NCI-H2171 treated with DMSO at 0.1 percent for 48 hours (cell line): ENCODE measurements at regions not wholly inside any gene's neighbourhood (a gene's known extent, or its start where the extent isn't known, plus 50 kb on each side); places are given as distances from the start of the nearest gene placed in this dataset.
A peak's percentile ranks its signal among the peaks of the same experiment; 100 is the strongest.
"Not testable (repeated sequence)": the region's sequence is repeated elsewhere in the genome, so short reads cannot be mapped to it uniquely, and the experiment has no call there.

Experiments
- DNase-seq: peaks from one replicate; lab custom pipeline; 2025; lab: John Stamatoyannopoulos, UW

DNA sequence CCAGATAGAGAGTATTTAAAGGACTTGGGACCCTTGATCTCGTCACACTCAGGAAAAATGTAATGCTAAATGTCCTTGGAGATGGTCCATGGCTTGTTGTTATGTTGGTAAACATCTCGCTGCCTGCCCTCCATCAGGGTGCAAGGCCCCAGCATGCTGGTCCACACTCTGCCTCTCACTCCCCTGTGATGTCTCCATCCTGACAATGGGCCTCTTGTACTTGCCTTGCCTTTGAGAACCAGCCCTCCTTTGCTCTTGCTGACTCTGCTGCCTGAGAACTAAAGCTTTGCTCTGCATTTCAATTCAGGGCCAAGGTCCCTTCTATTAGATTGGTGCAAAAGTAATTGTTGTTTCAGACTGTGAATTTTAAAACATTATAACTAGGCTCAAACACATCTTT is 131.0 kb upstream of the LMNTD1 start:
- no peak for DNase-seq

GRCh38 chr12:25686351-25686750 is 133.3 kb upstream of the LMNTD1 start:
- no peak for DNase-seq

GRCh38 chr12:25687226-25687625 is 134.1 kb upstream of the LMNTD1 start:
- no peak for DNase-seq

DNA sequence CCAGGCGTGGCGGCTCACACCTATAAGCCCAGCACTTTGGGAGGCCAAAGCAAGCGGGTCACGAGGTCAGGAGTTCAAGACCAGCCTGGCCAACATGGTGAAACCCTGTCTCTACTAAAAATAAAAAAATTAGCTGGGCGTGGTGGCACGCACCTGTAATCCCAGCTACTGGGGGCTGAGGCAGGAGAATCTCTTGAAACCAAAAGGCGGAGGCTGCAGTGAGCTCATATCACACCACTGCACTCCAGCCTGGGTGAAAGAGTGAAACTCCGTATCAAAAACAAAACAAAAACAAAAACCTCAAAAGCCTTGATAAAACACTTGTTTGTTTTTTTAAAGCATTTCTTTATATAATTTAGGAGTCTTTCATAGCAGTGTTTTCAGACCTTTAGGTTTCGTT is 135.8 kb upstream of the LMNTD1 start:
- not testable (repeated sequence) for DNase-seq

GRCh38 chr12:25689996-25690501 is 137.0 kb upstream of the LMNTD1 start:
- DNase-seq: peak; percentile 81

- DNase-seq: no peak
Observed at GRCh38 chr12:25690996-25691864, 138.1 kb upstream of the LMNTD1 start.

GRCh38 chr12:25691865-25692114 is 138.7 kb upstream of the LMNTD1 start:
- no peak for DNase-seq

- peak; percentile 24 for DNase-seq
Observed at GRCh38 chr12:25692115-25693035, 139.3 kb upstream of the LMNTD1 start.

GRCh38 chr12:25694072-25694471 is 141.0 kb upstream of the LMNTD1 start:
- no peak for DNase-seq

DNA sequence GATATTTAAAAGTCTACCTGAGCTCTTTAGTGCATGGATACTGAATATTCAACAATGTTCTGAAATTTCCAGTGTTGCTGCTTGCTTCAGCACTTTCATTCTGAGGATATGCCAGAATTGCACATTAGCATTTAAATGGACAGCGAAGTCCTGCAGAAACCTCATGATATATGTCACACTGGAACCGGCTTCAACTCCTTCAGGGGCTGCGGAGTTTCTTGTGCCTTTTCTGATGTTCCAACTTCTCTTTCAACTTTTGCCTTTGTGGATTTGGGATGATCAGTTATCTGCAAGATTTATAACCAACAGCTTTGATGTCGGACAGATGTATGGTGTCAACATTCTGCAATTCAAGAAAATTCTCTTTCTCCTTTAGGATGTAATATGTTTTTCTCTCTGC is 142.5 kb upstream of the LMNTD1 start:
- DNase-seq: no peak

DNA sequence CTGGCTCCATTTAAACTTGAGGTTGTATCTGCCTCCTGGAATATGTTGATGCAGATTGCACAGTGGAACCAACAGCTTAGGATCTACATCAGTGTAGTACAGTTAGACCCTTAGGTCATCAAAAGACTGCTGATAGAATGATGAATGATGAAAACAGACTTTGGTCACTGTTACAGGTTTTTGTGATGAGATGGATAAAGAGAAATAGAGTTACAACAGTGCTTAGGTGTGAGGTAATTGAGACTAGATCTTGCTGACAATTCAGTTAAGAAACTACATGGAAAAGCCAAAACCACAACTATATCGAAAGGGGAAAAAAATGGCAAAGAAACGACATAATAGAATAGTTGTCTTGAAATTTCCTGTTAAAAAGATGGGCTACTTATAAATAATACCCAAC is 145.7 kb upstream of the LMNTD1 start:
- DNase-seq: no peak

GRCh38 chr12:25699454-25699853 is 146.4 kb upstream of the LMNTD1 start:
- DNase-seq: no peak

DNA sequence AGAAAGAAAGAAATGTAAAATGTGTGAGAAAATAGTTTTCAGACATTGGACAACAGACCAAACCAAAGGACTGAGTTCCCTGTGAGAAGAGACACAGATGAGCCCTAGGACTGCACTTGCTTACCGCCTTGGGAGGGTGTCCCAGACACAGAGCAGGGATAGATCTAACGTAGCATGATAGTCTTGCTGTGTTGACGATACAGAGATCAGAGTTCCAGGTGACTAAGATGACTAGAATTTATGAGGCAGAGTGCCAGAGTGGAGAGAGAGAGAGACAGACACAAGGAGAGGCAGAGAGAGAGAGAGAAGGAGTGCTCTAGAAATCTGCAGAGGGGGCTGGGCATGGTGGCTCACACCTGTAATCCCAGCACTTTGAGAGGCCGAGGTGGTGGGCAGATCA is 148.2 kb upstream of the LMNTD1 start:
- no peak for DNase-seq

DNA sequence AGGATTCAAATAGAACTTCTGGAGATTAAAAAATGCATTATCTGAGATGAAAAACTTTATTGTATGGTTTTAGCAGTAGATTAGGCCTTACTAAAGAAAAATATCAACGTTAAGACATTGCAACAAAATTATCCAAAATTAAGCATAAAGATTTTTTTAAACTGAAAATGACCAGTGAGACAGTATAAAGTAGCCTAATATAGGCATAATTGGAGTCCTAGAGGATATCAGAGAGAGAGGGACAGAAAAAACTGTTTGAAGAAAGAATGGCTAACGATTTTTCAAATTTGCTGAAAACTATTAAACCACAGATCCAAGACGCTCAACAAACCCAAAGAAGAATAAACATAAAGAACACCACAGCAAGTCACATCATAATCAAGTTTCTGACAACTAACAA is 149.5 kb upstream of the LMNTD1 start:
- no peak for DNase-seq

GRCh38 chr12:25705261-25705660 is 152.2 kb upstream of the LMNTD1 start:
- no peak for DNase-seq

DNA sequence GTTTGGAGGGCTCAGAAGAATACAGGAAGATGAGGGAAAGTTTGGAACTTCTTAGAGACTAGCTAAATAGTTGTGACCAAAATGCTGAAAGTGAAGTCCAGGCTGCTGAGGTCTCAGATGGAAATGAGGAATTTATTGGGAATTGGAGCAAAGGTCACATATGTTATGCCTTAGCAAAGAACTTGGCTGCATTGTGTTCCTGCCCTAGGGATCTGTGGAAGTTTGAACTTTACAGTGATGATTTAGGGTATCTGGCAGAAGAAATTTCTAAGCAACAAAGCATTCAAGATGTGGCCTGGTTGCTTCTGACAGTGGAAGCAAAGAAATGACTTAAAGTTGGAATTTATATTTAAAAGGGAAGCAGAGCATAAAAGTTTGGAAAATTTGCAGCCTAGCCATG is 153.6 kb upstream of the LMNTD1 start:
- DNase-seq: not testable (repeated sequence)

- DNase-seq: no peak
Observed at GRCh38 chr12:25707056-25707455, 154.0 kb upstream of the LMNTD1 start.

GRCh38 chr12:25708661-25709060 is 155.6 kb upstream of the LMNTD1 start:
- DNase-seq: no peak

DNA sequence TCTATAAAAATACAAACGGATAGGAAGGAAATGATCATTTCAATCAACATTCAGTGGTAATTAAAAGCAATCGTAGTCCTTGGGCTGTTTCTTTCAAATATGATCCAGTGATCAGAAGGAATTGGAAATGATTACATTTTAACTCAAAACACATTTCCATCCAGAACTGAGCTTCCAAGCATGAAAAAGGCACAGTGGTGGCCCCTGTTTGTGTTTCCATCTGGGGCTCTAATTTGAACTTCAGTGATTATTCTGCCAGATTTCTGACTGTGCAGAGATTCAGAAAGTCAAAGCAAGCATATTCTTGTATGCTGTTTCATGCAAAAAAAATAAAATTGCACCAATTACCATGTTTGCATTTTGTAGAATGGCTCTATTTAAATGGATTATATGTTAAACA is 157.0 kb upstream of the LMNTD1 start:
- no peak for DNase-seq

DNA sequence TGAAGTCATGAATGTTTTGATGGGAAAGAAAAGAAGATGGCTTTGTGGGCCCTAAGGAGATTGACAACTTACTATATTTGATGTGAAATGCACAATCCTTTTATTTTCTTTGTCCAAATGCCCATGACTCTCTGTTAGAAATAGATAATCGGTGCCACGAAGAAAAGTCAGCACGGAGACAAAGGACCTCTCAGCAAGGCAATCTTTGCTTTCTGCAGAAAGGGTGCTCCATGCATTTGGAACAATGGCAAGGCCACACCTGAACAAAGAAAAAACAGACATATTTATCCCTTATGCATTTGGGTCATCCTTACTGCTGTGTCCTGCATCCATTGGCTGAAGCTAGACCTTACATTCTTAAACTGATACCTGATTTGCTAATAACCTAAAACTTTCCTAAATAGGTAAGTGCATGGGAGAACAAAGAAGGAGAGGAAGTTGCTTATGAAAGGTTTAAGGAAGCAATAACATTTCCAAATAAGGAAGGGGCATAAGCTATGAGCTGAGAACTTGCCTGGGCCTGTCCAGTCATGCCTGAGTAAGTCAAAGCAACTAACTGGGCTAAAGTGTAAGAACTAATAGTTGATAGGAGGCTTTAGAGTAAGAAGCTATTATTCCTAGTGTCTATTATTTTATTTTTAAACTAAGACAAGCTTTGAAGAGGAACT is 158.0 kb upstream of the LMNTD1 start:
- DNase-seq: peak; percentile 5

DNA sequence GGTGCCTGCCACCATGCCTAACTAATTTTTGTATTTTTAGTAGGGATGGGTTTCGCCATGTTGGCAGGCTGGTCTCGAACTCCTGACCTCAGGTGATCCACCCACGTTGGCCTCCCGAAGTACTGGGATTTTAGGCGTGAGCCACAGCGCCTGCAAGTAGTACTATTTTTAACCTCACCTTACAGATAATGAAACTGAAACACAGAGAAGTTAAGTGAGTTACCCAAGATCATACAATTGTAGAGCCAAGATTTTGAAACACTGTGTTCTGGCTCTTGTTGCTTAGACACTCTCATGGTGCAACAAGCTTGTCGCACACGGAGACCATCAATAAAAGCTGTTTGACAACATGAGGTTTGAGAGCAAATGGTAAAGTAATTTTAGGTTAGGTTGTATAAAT is 159.1 kb upstream of the LMNTD1 start:
- no peak for DNase-seq

GRCh38 chr12:25713264-25713663 is 160.2 kb upstream of the LMNTD1 start:
- no peak for DNase-seq
